GM21515 (cell line): ENCODE measurements at regions not wholly inside any gene's neighbourhood (a gene's known extent, or its start where the extent isn't known, plus 50 kb on each side); places are given as distances from the start of the nearest gene placed in this dataset.
"Not testable (repeated sequence)": the region's sequence is repeated elsewhere in the genome, so short reads cannot be mapped to it uniquely, and the experiment has no call there.

Experiments
- ATAC-seq: cut with Tn5 transposase; IDR thresholded peaks from one replicate; pipeline ENCODE4 v1.9.1; 2021; ENCODE audit not compliant: unreplicated experiment

- ATAC-seq, result no peak
These were observed 283.2 kb upstream of the MGAT5 start for GRCh38 chr2:133970641-133971040.

GRCh38 chr2:133972297-133972696, 281.6 kb upstream of the MGAT5 start:
- no peak for ATAC-seq

- ATAC-seq, result no peak
These were observed 281.1 kb upstream of the MGAT5 start for GRCh38 chr2:133972786-133973185.

- ATAC-seq, result no peak
These were observed 279.5 kb upstream of the MGAT5 start for GRCh38 chr2:133974353-133974752.

DNA sequence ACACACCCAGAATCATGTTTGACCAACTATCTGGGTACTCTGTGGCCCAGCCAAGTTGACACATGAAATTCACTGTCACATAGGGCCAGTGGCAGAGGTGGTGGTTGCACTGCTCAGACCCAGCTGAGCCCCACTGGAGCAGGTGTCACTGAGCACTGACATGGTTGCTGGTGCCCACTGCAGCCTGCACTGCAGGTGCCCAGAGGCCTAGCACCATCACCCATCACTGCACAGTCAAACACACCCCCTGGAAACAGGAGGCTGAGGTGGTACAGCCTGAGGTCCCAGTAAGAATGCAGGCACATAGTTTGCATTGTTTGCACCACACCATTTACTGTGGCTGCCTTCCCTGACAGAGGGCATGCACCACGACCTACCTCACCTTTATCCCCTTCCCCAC, 278.7 kb upstream of the MGAT5 start:
- ATAC-seq, result no peak

- no peak for ATAC-seq
These were observed 278.0 kb upstream of the MGAT5 start for GRCh38 chr2:133975676-133976428.

GRCh38 chr2:133976659-133977058, 277.2 kb upstream of the MGAT5 start:
- ATAC-seq, result no peak

DNA sequence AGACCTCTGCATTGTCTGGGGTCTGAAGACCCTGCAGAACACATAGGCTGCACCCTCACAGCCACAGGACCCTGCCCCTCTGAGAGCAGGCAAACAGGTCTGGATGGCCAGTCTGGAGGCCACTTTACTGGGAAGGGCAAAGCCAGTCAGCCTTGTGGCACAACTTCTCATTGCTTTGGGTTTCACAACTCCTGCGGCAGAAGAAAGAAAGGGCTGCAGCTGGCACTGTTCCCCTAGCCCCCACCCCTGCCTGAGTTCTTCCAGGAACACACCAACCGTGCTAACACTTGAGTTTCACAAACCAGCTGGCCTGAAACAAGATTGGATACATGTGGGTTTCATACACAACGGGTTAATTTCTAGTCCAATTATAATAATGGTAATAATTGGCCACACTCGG, 276.5 kb upstream of the MGAT5 start:
- ATAC-seq, result no peak

DNA sequence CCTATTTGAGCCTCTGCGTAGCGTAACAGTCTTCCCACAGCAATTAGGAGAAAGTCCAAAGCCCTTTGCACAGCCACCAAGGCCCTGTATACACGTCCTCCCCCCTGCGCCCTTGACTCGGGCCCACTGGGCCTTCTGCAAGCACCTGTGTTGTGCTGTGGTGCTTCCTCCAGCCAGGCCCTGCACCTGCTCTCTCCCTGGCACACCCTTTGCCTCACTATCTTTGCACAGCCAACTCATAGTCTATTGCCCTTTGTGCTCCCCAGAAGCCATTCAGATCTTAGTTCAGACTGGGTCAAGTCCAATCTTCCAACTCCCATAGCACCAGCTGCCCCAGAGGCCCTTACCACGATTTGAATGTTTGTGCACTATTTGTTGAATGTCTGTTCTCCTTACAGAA, 271.6 kb upstream of the MGAT5 start:
- no peak for ATAC-seq

- ATAC-seq, result no peak
These were observed 268.3 kb upstream of the MGAT5 start for GRCh38 chr2:133985563-133985962.

- ATAC-seq, result no peak
These were observed 267.6 kb upstream of the MGAT5 start for GRCh38 chr2:133986081-133986837.

DNA sequence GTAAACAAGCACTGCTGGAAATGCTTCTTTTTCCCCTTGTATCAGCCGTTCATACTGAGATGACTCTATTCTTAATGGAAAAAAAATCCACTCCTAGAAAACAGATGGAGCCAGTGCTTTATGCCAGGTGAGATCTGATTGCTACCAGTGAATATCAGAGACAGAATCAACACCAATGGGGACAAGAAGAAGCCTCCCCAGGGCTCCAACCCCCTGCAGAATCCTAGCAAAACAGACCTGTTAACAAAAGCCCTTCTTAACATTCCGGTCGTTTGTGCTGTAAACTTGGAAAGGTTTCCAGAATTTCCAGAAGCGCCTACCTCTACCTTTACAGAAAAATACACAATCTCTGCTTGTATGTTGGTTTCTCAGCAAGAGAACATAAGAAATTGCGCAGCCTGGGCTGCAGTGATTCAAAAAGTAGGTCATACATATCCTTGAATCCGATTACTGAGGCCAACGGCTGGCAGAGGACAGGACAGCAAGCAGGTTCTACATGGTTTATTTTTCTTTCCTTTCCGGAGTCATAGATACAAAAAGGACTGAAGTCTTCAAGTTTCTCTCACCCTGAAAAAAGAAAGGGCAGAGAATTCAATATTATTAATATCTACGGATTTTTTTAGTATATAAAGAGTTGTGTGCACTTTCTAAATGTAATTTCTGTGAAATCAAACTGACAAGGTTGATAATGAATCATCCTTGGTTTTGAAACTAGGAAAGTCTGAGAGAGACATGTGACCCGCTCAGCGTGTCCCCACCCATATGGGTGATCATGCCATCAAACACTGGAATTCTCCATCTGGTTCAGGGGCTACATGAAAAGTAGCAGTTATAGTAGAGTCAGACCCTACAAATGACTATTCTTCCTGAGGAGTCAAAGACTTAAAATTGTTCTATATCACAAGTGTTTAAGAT, 266.7 kb upstream of the MGAT5 start:
- no peak for ATAC-seq

DNA sequence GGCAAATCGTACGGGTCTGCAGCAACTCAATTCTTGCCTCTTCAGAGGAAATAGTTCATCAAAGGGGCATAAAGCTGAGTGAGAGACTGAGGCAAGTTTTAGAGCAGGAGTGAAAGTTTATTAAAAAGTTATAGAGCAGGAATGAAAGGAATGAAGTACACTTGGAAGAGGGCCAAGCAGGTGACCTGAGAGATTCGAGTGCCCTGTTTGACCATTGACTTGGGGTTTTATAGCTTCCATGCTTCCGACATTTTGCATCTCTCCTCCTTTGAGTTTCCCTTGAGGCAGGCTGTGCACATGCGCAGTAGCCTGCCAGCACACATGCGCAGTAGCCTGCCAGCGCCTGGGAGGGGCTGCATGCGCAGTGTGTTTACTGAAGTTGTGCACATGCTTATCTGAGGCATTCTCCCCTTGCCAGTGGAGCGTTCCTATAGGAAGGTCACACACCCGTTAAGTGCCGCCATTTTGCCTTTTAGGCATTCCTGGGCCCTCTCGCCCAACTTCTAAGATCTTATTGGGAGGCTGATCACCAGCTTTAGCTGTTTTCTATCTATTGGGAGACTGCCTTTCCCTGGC, 265.5 kb upstream of the MGAT5 start:
- no peak for ATAC-seq

GRCh38 chr2:133991606-133992168, 262.2 kb upstream of the MGAT5 start:
- no peak for ATAC-seq

GRCh38 chr2:133992454-133992853, 261.4 kb upstream of the MGAT5 start:
- no peak for ATAC-seq

GRCh38 chr2:133993160-133993559, 260.7 kb upstream of the MGAT5 start:
- ATAC-seq, result no peak

DNA sequence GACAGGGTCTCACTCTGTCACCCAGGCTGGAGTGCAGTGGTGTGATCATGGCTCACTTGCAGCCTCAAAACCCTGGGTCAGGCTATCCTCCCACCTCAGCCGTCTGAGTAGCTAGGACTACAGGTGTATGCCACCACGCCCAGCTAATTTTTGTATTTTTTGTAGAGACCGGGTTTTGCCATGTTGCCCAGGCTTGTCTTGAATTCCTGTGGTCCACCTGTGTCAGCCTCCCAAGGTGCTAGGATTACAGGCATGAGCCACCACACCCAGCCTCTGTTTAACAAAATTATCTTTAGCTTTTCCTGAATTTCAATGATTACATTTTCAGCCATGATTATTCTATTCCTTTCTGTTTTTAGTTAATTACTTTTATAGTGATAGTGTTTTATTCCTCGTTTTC, 255.1 kb upstream of the MGAT5 start:
- ATAC-seq, result not testable (repeated sequence)

DNA sequence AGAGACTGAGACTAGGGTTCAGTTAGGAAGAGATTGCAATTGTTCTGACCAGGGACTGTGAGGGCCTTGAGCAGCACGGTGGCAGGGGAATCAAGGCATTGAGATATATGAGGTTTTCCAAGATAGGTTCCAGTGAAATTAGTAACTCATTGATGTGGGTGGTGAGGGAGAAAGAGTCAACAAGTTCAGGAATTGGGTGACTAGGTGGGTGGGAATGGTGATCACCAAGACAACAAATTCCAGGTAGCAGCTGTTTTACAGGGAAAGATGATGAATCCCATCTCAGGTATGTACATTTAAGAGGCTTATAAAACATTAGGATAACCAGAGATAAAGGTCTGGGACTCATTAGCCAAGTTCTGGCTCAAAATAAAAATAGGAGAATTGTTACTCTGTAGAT, 251.5 kb upstream of the MGAT5 start:
- ATAC-seq, result no peak

GRCh38 chr2:134002921-134003320, 251.0 kb upstream of the MGAT5 start:
- ATAC-seq, result no peak

DNA sequence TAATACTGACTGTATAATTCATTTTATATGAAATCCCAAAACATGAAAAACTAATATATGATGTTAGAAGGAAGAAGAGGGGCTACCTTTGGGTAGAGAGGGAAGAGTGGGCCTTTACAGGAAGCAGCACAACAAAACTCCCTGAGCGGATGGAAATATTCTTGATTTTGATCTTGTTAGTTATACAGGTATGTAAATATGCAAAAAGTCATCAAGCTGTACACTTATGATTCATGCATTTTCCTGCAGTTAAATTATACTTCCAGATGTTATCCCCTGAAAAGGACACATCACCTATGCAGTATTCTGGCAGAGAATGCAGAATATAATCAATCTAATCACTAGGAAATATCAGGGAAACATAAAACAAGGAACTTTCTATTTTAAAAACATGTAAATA, 249.4 kb upstream of the MGAT5 start:
- no peak for ATAC-seq

DNA sequence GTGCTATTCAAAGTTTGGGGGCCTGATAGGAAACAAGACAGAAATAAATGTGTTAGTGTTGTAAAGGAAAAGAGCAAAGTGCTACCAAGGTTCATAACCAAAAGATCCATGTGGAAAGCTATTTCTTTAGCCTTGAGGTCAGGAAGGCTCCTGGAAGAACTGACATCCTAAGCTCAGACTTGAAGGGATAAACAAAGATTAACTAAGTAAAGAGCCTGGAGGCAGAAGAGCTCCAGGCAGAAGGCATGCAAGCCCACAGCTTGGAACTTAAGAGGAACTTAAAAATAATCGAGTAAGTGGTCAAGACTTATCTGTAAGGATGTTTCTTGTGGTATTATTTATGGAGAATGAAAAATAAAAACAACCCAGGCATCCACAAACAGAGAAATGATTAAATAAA, 245.0 kb upstream of the MGAT5 start:
- no peak for ATAC-seq
